HFFc6 (cell line): ENCODE measurements at regions not wholly inside any gene's neighbourhood (a gene's known extent, or its start where the extent isn't known, plus 50 kb on each side); places are given as distances from the start of the nearest gene placed in this dataset.

Source experiments
- DNase-seq: peaks from one replicate; pipeline ENCODE4 v3.0.0-alpha.2; 2018
- H3K27ac Mint-ChIP-seq: 2 replicates; pipeline ENCODE4 v1.8.0; 2020; ENCODE audit warnings: mild to moderate bottlenecking, mixed read lengths
- H3K27me3 Mint-ChIP-seq: 2 replicates; pipeline ENCODE4 v1.8.0; 2021; ENCODE audit warnings: mild to moderate bottlenecking, moderate library complexity, mixed read lengths; ENCODE audit not compliant: insufficient read depth
- H3K36me3 Mint-ChIP-seq: 2 replicates; pipeline ENCODE4 v1.8.0; 2021; ENCODE audit warnings: low read depth, mixed read lengths
- H3K4me1 Mint-ChIP-seq: 2 replicates; pipeline ENCODE4 v1.8.0; 2020; ENCODE audit warnings: low read depth, mixed read lengths
- H3K4me3 Mint-ChIP-seq: 2 replicates; pipeline ENCODE4 v1.8.0; 2020; ENCODE audit warnings: mild to moderate bottlenecking, moderate library complexity, mixed read lengths
- H3K9me3 Mint-ChIP-seq: 2 replicates; pipeline ENCODE4 v1.8.0; 2020; ENCODE audit warnings: mild to moderate bottlenecking, mixed read lengths
- CTCF ChIP-seq: fragments of 200-600 bp; sonication (generic); IDR thresholded peaks from 2 replicates; pipeline ENCODE4 v1.5.0; 2021; ENCODE audit warnings: antibody characterized with exemption, mild to moderate bottlenecking

- Mint-ChIP-seq H3K4me3 (no peak overlapping the region), H3K27ac (no peak overlapping the region)
Measured at GRCh38 chr2:146532009-146532408, 1312.8 kb upstream of the ACVR2A start.

GRCh38 chr2:146530886-146531285 is 1313.9 kb upstream of the ACVR2A start:
- Mint-ChIP-seq H3K4me1 (peaks cover 8% of the 10 kb centered on the region; the same call in 1 of the 2 replicates), H3K4me3 (no peak overlapping the region), H3K9me3 (no peaks in the 10 kb centered on the region), H3K27ac (no peak overlapping the region), H3K36me3 (no peaks in the 10 kb centered on the region), H3K27me3 (no peaks in the 10 kb centered on the region)
- no peak for TF ChIP-seq CTCF
- DNase-seq = no peak

More at GRCh38 chr2:146532009-146532408, 1312.8 kb upstream of the ACVR2A start:
- peaks cover 6% of the 10 kb centered on the region; the same call in 1 of the 2 replicates for H3K4me1 Mint-ChIP-seq
- TF ChIP-seq CTCF = no peak
- no peaks in the 10 kb centered on the region for H3K27me3 Mint-ChIP-seq
- no peaks in the 10 kb centered on the region for H3K9me3 Mint-ChIP-seq
- H3K36me3 Mint-ChIP-seq = no peaks in the 10 kb centered on the region
- DNase-seq = no peak

- H3K36me3 Mint-ChIP-seq = no peaks in the 10 kb centered on the region
- no peak for TF ChIP-seq CTCF
- H3K4me3 Mint-ChIP-seq = no peak overlapping the region
- no peaks in the 10 kb centered on the region for H3K9me3 Mint-ChIP-seq
- peak; percentile 20 for DNase-seq
- H3K4me1 Mint-ChIP-seq = peaks cover 8% of the 10 kb centered on the region; the same call in 1 of the 2 replicates
- H3K27ac Mint-ChIP-seq = no peak overlapping the region
- H3K27me3 Mint-ChIP-seq = no peaks in the 10 kb centered on the region
Measured at GRCh38 chr2:146527166-146527565, 1317.7 kb upstream of the ACVR2A start.

GRCh38 chr2:146523196-146523595 is 1321.6 kb upstream of the ACVR2A start:
- Mint-ChIP-seq H3K27ac (no peak overlapping the region), H3K9me3 (no peaks in the 10 kb centered on the region), H3K36me3 (no peaks in the 10 kb centered on the region), H3K27me3 (peaks cover 1% of the 10 kb centered on the region; the same call in 1 of the 2 replicates), H3K4me1 (peaks cover 8% of the 10 kb centered on the region; the same call in 1 of the 2 replicates), H3K4me3 (no peak overlapping the region)
- no peak for DNase-seq
- TF ChIP-seq CTCF = peak; percentile 73

GRCh38 chr2:146506851-146507250 is 1338.0 kb upstream of the ACVR2A start:
- Mint-ChIP-seq H3K27ac (no peak overlapping the region), H3K4me1 (no peaks in the 10 kb centered on the region), H3K36me3 (no peaks in the 10 kb centered on the region), H3K27me3 (peaks cover 3% of the 10 kb centered on the region; the same call in 1 of the 2 replicates), H3K9me3 (no peaks in the 10 kb centered on the region), H3K4me3 (no peak overlapping the region)
- no peak for DNase-seq
- TF ChIP-seq CTCF = no peak

GRCh38 chr2:146503366-146503765 is 1341.5 kb upstream of the ACVR2A start:
- H3K4me3 Mint-ChIP-seq = no peak overlapping the region
- H3K4me1 Mint-ChIP-seq = no peaks in the 10 kb centered on the region
- no peaks in the 10 kb centered on the region for H3K9me3 Mint-ChIP-seq
- no peaks in the 10 kb centered on the region for H3K27me3 Mint-ChIP-seq
- H3K27ac Mint-ChIP-seq = no peak overlapping the region
- no peak for TF ChIP-seq CTCF
- no peak for DNase-seq
- H3K36me3 Mint-ChIP-seq = no peaks in the 10 kb centered on the region
